Activated T-cell treated with anti-CD3 and anti-CD28 coated beads, Interleukin-2, amount 50 U/mL, for 24 hours (primary cell): ENCODE measurements at regions not wholly inside any gene's neighbourhood (a gene's known extent, or its start where the extent isn't known, plus 50 kb on each side); places are given as distances from the start of the nearest gene placed in this dataset.
A peak's percentile ranks its signal among the peaks of the same experiment; 100 is the strongest.
"Not testable (repeated sequence)": the region's sequence is repeated elsewhere in the genome, so short reads cannot be mapped to it uniquely, and the experiment has no call there.

ENCODE experiments used
- DNase-seq: peaks from one replicate; pipeline ENCODE4 v3.0.0-alpha.2; 2020
- H3K27ac Mint-ChIP-seq: 2 replicates; pipeline ENCODE4 v1.8.0; 2020; ENCODE audit warnings: mild to moderate bottlenecking, mixed read lengths
- H3K27me3 Mint-ChIP-seq: 2 replicates; pipeline ENCODE4 v1.8.0; 2020; ENCODE audit warnings: mixed read lengths
- H3K36me3 Mint-ChIP-seq: 2 replicates; pipeline ENCODE4 v1.8.0; 2020; ENCODE audit warnings: low read depth, mixed read lengths
- H3K4me1 Mint-ChIP-seq: 2 replicates; pipeline ENCODE4 v1.8.0; 2020; ENCODE audit warnings: low read depth, mixed read lengths
- H3K4me3 Mint-ChIP-seq: 2 replicates; pipeline ENCODE4 v1.8.0; 2020; ENCODE audit warnings: mild to moderate bottlenecking, moderate library complexity, mixed read lengths
- H3K9me3 Mint-ChIP-seq: 2 replicates; pipeline ENCODE4 v1.8.0; 2020; ENCODE audit warnings: mixed read lengths

DNA sequence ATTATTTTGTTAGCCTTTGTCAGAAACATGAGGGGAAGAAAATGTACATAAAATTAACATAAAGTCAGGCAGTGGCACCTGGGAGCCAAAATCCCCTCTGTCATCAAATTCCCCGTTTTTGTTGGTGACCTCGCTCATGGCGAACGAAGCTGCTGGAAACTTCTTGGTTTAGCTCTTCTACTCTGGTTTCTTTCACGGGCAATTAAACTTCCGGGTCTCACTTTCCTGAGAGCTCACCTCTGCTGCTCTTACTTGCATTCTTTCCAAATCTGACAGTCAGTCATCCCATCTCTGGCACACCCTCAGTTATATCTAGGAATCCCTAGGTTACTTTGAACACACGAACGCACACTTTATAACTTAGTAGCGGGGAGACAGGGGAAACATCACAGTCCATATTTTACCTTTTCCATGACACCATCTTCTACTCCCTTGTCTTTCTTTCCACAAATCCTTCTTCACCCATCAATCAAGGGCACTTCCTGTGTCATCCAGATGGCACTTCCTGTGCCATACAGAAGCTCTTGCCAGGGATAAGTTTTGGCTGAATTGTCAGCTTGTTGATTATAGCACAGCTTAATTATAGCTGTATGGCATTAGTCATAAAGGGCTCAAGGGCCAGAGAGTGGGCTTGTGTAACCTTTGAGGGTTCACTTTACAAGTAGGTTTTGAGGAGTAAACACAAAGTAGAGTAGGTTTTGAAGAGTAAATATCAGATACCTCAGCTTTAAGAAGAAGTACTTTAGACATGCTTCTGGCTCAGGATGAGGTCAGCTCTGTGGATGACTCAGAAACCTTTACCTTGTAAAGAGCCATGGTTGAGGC is 105.1 kb downstream of the GATA3 start:
- Mint-ChIP-seq H3K4me3 (no peak overlapping the region), H3K9me3 (peaks cover 2% of the 10 kb centered on the region), H3K27ac (peak overlapping the region; percentile 3), H3K4me1 (peaks cover 12% of the 10 kb centered on the region), H3K36me3 (no peaks in the 10 kb centered on the region), H3K27me3 (no peaks in the 10 kb centered on the region)
- no peak for DNase-seq

DNA sequence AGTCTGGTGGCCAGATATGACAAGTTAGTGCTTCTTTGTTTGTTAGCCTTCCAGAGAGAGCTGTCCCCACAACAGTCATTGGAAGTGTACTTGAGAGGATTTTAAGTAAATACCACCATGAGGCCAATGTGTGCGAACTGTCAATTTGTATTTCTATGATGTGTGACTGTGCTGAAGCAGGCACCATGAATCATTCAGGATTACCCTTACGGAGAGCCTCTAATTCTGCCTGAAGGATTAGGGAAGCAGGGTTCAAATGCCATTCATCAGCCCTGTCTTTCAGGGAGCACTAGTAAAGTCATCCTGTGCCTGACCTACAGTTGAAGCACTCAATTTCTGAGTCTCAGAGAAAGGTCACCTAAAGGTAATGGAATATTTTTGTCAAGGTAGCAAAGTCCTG is 109.3 kb downstream of the GATA3 start:
- no peak for DNase-seq
- Mint-ChIP-seq H3K27me3 (no peaks in the 10 kb centered on the region), H3K4me1 (peaks cover 12% of the 10 kb centered on the region), H3K36me3 (peaks cover 3% of the 10 kb centered on the region), H3K4me3 (no peak overlapping the region), H3K9me3 (peaks cover 22% of the 10 kb centered on the region), H3K27ac (no peak overlapping the region)

- H3K4me1 Mint-ChIP-seq, H3K27me3 Mint-ChIP-seq, H3K4me3 Mint-ChIP-seq, H3K36me3 Mint-ChIP-seq, H3K27ac Mint-ChIP-seq, DNase-seq: not testable (repeated sequence)
- H3K9me3 Mint-ChIP-seq = peaks cover 27% of the 10 kb centered on the region
These were observed 110.2 kb downstream of the GATA3 start for GRCh38 chr10:8164640-8165039.

GRCh38 chr10:8168836-8169235 is 114.3 kb downstream of the GATA3 start:
- Mint-ChIP-seq H3K4me3 (no peak overlapping the region), H3K27me3 (no peaks in the 10 kb centered on the region), H3K4me1 (peaks cover 2% of the 10 kb centered on the region), H3K27ac (no peak overlapping the region), H3K9me3 (peaks cover 27% of the 10 kb centered on the region), H3K36me3 (peaks cover 3% of the 10 kb centered on the region)
- no peak for DNase-seq

DNA sequence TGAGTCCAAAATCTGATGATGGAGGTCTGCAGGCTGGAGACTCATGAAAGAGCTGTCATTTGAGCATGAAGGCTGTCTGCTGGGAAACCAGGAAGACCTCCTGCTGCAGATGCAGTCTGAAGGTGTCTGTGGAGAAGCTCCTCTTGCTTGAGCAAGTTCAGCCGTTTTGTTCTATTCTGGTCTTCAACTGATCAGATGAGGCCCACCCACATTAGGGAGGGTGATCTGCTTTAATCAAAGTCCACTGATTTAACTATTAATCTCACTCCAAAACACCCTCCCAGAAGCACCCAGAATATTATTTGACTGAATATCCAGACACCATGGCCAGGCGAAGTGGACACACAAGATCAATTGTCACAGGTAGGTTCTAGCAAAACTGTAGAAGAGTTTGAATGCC is 116.5 kb downstream of the GATA3 start:
- H3K27ac Mint-ChIP-seq = no peak overlapping the region
- no peaks in the 10 kb centered on the region for H3K27me3 Mint-ChIP-seq
- peaks cover 2% of the 10 kb centered on the region for H3K4me1 Mint-ChIP-seq
- no peak overlapping the region for H3K4me3 Mint-ChIP-seq
- H3K36me3 Mint-ChIP-seq = peaks cover 3% of the 10 kb centered on the region
- peaks cover 17% of the 10 kb centered on the region for H3K9me3 Mint-ChIP-seq
- DNase-seq = no peak

- Mint-ChIP-seq H3K27me3 (no peaks in the 10 kb centered on the region), H3K4me3 (no peak overlapping the region), H3K4me1 (peaks cover 2% of the 10 kb centered on the region), H3K36me3 (peaks cover 3% of the 10 kb centered on the region), H3K9me3 (peaks cover 13% of the 10 kb centered on the region), H3K27ac (no peak overlapping the region)
- no peak for DNase-seq
These were observed 118.1 kb downstream of the GATA3 start for GRCh38 chr10:8172604-8173003.

DNA sequence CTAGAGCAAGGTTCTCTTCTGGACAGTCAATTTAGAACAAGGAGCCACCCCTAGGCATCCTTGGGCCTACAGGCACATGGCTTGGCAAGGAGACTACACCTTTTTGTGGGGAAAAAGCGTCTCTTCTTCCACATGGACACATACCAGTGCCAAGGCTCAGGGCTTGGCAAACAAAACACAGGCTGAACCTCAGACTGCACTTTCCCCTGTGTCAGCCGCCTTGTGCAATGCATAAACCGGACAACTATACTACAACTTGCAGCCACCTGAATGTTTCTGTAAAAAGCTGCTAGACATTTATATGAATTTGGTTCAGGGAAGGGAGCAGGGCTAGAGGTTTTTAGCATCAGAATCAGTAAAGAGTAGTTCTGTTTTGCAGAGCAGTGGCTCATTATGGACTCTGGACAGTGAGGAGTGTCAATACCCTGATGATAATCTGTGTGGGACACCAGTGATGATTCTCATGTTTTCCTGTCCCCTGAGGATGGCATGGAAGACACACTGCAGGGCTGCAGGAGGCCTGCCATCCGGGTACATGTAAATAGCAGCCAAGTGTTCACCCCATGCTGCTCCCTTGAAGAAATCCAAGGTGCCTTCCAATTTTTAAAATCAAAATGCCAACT is 118.9 kb downstream of the GATA3 start:
- H3K4me1 Mint-ChIP-seq = peaks cover 2% of the 10 kb centered on the region
- no peak for DNase-seq
- peaks cover 2% of the 10 kb centered on the region for H3K36me3 Mint-ChIP-seq
- H3K27me3 Mint-ChIP-seq = no peaks in the 10 kb centered on the region
- peaks cover 10% of the 10 kb centered on the region for H3K9me3 Mint-ChIP-seq
- H3K27ac Mint-ChIP-seq = no peak overlapping the region
- no peak overlapping the region for H3K4me3 Mint-ChIP-seq

DNA sequence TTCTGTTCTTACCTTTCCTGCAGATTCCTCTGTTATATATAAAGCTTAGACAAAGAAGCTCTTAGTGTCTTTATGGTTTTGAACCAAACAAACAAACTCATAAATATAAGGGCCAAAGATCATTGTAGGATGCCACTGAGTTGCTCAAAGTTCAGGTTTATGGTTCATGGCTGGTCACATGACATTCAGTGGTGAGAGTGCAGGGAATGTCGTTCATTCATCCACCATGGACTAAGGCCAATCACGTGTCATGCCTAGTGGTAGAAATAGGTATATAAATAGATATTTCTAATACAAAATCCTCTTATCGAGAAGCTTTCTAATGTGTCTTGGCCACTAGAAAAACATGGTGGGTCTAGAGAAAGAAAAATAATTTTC is 119.4 kb downstream of the GATA3 start:
- Mint-ChIP-seq H3K36me3 (no peaks in the 10 kb centered on the region), H3K4me3 (no peak overlapping the region), H3K4me1 (peaks cover 2% of the 10 kb centered on the region), H3K9me3 (peaks cover 5% of the 10 kb centered on the region), H3K27me3 (no peaks in the 10 kb centered on the region), H3K27ac (no peak overlapping the region)
- no peak for DNase-seq

- H3K4me3 Mint-ChIP-seq = no peak overlapping the region
- no peaks in the 10 kb centered on the region for H3K27me3 Mint-ChIP-seq
- no peaks in the 10 kb centered on the region for H3K9me3 Mint-ChIP-seq
- no peak overlapping the region for H3K27ac Mint-ChIP-seq
- H3K4me1 Mint-ChIP-seq = peaks cover 2% of the 10 kb centered on the region
- H3K36me3 Mint-ChIP-seq = no peaks in the 10 kb centered on the region
- no peak for DNase-seq
These were observed 120.3 kb downstream of the GATA3 start for GRCh38 chr10:8174762-8175161.

DNA sequence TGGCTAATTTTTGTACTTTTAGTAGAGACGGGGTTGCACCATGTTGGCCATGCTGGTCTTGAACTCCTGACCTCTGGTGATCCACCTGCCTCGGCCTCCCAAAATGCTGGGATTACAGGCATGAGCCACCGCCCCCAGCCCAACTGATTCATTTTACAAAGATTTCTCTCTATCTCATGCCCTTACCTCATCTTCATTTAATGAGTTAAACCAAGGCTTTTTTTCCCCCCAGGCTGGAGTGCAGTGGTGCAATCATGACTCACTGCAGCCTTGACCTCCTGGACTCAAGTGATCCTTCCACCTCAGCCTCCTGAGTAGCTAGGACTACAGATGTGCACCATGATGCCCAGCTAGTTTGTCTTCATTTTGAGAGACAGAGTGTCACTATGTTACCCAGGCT is 123.0 kb downstream of the GATA3 start:
- not testable (repeated sequence) for H3K9me3 Mint-ChIP-seq

GRCh38 chr10:8179773-8180172 is 125.3 kb downstream of the GATA3 start:
- H3K4me3 Mint-ChIP-seq, H3K27me3 Mint-ChIP-seq, DNase-seq, H3K27ac Mint-ChIP-seq, H3K36me3 Mint-ChIP-seq, H3K9me3 Mint-ChIP-seq: not testable (repeated sequence)
- peaks cover 23% of the 10 kb centered on the region for H3K4me1 Mint-ChIP-seq

More for the DNA sequence above, 123.0 kb downstream of the GATA3 start:
- H3K27me3 Mint-ChIP-seq, H3K36me3 Mint-ChIP-seq, H3K4me1 Mint-ChIP-seq, DNase-seq, H3K27ac Mint-ChIP-seq, H3K4me3 Mint-ChIP-seq: not testable (repeated sequence)

DNA sequence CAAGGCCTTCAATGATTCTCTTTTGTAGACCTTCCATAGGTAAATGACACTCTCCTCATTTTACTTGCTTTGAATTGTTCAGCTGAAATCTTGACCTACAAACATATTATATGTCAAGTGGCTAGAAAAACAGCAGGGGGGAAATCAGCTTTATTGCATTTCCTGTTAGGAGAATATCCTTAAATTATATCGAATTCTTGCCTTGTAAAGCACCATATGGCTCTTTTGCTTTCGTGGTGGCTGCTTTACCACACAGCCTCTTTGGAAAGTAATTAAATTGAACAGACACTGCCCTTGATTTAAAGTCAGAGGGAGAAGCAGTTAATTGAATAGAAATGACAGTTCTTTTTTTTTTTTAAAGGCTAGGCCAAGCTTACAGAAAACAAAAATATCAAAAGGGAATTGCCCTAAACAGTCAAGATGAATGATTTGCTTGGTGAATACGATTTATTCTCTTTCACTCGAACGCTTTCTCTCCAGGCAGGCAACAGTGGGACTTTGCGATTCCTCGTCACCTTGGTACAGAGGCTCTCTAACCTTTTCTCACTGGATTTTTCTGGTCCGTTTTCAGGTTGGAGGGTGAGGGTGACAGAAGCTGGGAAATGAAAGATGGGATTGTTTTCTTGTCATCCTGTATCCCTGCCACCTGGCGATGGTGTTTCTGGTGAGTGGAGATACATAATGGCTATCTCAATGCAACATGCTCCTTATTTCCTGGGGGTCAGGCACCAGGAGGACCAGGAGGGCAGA is 126.0 kb downstream of the GATA3 start:
- no peaks in the 10 kb centered on the region for H3K36me3 Mint-ChIP-seq
- no peak overlapping the region for H3K4me3 Mint-ChIP-seq
- DNase-seq = no peak
- no peak overlapping the region for H3K27ac Mint-ChIP-seq
- H3K4me1 Mint-ChIP-seq = peaks cover 25% of the 10 kb centered on the region
- H3K27me3 Mint-ChIP-seq = no peaks in the 10 kb centered on the region
- H3K9me3 Mint-ChIP-seq = no peaks in the 10 kb centered on the region

DNA sequence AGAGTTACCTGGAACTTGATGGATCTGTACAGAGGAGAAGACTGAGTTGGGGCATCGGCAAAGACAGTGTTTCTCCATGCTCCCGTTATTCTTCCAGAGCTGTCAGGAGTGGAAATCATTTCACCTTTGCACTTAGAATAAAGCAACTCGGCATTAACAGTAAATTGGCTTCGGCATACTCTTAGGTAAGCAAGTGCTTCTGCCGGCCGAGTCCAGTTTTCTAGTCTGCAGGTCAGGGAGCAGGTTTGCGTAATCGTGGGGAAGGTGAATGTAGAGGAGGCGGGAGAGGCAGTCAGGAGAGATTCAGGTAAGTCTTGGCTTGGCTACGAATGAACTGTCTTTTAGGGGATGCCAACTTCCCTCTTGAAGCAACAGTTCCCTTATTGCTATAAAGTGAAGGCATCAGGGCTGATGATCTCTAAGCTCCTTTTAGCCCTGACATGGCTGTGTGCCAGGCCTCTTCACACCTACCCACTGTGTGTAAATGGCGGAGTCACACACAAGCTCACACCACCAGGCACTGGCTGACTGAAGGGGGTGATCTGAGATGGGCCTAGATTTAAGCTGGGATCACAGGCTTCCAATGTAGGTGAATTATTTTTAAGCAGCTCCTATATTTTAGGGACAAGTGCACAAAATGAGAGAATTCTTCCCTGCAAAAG is 127.1 kb downstream of the GATA3 start:
- no peak overlapping the region for H3K27ac Mint-ChIP-seq
- peaks cover 25% of the 10 kb centered on the region for H3K4me1 Mint-ChIP-seq
- no peaks in the 10 kb centered on the region for H3K9me3 Mint-ChIP-seq
- H3K36me3 Mint-ChIP-seq = no peaks in the 10 kb centered on the region
- no peaks in the 10 kb centered on the region for H3K27me3 Mint-ChIP-seq
- no peak for DNase-seq
- H3K4me3 Mint-ChIP-seq = no peak overlapping the region

- Mint-ChIP-seq H3K27ac (no peak overlapping the region), H3K27me3 (no peaks in the 10 kb centered on the region), H3K36me3 (no peaks in the 10 kb centered on the region), H3K4me3 (no peak overlapping the region), H3K4me1 (peaks cover 25% of the 10 kb centered on the region), H3K9me3 (no peaks in the 10 kb centered on the region)
- DNase-seq = no peak
These were observed 128.3 kb downstream of the GATA3 start for GRCh38 chr10:8182806-8183205.
